ENCODE measurements at regions not wholly inside any gene's neighbourhood (a gene's known extent, or its start where the extent isn't known, plus 50 kb on each side); places are given as distances from the start of the nearest gene placed in this dataset.

DNA sequence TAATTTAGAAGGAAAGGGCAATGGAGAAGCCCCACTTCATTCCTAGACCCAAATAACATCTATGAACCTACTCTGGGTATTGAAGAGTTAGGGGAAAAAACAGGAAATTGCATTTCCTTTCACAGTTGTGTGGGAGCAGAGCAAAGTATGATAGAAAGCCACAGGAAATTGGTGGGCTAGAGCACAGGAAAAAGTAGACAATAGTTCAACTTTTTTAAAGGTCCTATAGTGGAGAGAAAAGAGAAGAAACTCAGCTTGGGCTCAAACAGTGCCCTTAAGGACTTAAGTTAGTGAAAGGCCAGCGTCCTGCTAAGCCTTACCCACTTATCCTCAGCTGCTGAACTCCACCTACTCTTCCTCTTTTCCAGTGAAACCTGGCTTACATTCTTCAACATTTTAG lies 258.1 kb downstream of the DPY19L2 start:
- TF ChIP-seq, protein P1, sequence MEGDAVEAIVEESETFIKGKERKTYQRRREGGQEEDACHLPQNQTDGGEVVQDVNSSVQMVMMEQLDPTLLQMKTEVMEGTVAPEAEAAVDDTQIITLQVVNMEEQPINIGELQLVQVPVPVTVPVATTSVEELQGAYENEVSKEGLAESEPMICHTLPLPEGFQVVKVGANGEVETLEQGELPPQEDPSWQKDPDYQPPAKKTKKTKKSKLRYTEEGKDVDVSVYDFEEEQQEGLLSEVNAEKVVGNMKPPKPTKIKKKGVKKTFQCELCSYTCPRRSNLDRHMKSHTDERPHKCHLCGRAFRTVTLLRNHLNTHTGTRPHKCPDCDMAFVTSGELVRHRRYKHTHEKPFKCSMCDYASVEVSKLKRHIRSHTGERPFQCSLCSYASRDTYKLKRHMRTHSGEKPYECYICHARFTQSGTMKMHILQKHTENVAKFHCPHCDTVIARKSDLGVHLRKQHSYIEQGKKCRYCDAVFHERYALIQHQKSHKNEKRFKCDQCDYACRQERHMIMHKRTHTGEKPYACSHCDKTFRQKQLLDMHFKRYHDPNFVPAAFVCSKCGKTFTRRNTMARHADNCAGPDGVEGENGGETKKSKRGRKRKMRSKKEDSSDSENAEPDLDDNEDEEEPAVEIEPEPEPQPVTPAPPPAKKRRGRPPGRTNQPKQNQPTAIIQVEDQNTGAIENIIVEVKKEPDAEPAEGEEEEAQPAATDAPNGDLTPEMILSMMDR (conservative IDR thresholded peaks at IDR 0.05; ENCODE audit: low read depth, low read length), result no peak
- no peak for TF ChIP-seq EZH2 (IDR thresholded peaks at IDR 0.05; ENCODE audit: borderline replicate concordance, low read depth, low read length, poor library complexity, severe bottlenecking)
- H3K27ac ChIP-seq (ENCODE audit: low read depth, low read length, poor library complexity, severe bottlenecking), result peak overlapping the region; percentile 82
- H3K9me3 ChIP-seq (ENCODE audit: low read depth, low read length, poor library complexity, severe bottlenecking), result peaks cover 25% of the 10 kb centered on the region
- POLR2A ChIA-PET (ENCODE audit: low non-redundant PET), result no interaction called here
- H3K4me1 ChIP-seq (ENCODE audit: insufficient read depth, low read length, poor library complexity, severe bottlenecking), result peaks cover 39% of the 10 kb centered on the region
- H3K27me3 ChIP-seq (replicated peaks; ENCODE audit: insufficient read depth, low read depth, low read length, poor library complexity), result no peaks in the 10 kb centered on the region
- CTCF ChIA-PET, result interaction anchor here (0.6 to 1.2 kb wide), 2 partner anchors 10 to 615 kb away, joined by 4 to 6 read pairs; no protein-coding TSS in a partner anchor
- peak overlapping the region; percentile 2 for H3K4me3 ChIP-seq (ENCODE audit: low read depth, low read length, poor library complexity, severe bottlenecking)
- peak; percentile 93 for DNase-seq (ENCODE audit: low spot score)
- intact Hi-C loops (cut with micrococcal nuclease; ENCODE audit: unreplicated experiment), result loop anchor here (5.0 kb wide), 1 partner anchor 103 kb away; no protein-coding TSS in a partner anchor
- no TSS peak for BruUV-seq (replicated peaks)
- no peaks in the 10 kb centered on the region for H3K36me3 ChIP-seq (ENCODE audit: insufficient read depth, low read length, poor library complexity, severe bottlenecking)

DNA sequence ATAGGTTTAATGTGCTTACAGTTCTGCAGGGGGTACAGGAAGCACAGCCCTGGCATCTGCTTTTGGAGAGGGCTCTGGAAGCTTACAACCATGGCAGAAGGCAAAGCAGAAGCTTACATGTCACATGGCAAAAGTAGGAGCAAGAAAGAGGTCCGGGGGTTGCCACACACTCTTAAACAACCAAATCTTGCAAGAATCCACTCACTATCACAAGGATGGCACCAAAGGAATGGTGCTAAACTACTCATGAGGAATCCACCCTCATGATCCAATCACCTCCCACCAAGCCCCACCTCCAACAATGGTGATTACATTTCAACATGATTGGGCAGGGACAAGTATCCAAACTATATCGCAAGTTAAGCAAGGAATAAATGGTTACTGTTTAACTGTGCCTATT lies 255.8 kb upstream of the AVPR1A start:
- intact Hi-C loops (cut with micrococcal nuclease; ENCODE audit: unreplicated experiment), result no loop called here
- H3K4me3 ChIP-seq (ENCODE audit: low read depth, low read length, poor library complexity, severe bottlenecking), result no peak overlapping the region
- peaks cover 13% of the 10 kb centered on the region for H3K9me3 ChIP-seq (ENCODE audit: low read depth, low read length, poor library complexity, severe bottlenecking)
- TF ChIP-seq, protein P1 (conservative IDR thresholded peaks at IDR 0.05; ENCODE audit: low read depth, low read length), result no peak
- TF ChIP-seq EZH2 (IDR thresholded peaks at IDR 0.05; ENCODE audit: borderline replicate concordance, low read depth, low read length, poor library complexity, severe bottlenecking), result no peak
- H3K27me3 ChIP-seq (replicated peaks; ENCODE audit: insufficient read depth, low read depth, low read length, poor library complexity), result no peaks in the 10 kb centered on the region
- no TSS peak for BruUV-seq (replicated peaks)
- DNase-seq (ENCODE audit: low spot score), result no peak
- no peak overlapping the region for H3K27ac ChIP-seq (ENCODE audit: low read depth, low read length, poor library complexity, severe bottlenecking)
- ChIA-PET CTCF (no interaction called here), POLR2A (ENCODE audit: low non-redundant PET) (no interaction called here)
- H3K4me1 ChIP-seq (ENCODE audit: insufficient read depth, low read length, poor library complexity, severe bottlenecking), result peaks cover 60% of the 10 kb centered on the region
- no peaks in the 10 kb centered on the region for H3K36me3 ChIP-seq (ENCODE audit: insufficient read depth, low read length, poor library complexity, severe bottlenecking)

DNA sequence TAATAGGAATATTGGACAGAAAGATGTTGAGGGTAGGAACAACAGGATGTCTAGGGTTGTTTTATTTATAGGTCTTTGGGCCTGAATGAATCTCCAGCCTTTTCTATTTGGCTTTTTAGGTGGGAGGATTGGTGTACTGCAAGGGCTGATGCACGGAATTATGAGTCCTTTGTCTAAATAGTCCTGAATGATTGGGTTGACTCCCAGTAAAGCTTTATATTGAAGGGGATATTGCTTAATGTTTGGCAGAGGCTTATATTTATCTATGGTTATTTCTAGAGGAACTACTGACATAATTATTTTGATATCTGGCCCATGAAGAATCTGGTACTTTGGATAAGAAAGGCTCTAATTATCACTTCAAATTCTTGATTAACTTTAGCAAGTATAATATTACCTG lies 253.6 kb upstream of the AVPR1A start:
- BruUV-seq (replicated peaks), result no TSS peak
- ChIA-PET POLR2A (ENCODE audit: low non-redundant PET) (no interaction called here), CTCF (no interaction called here)
- H3K36me3 ChIP-seq (ENCODE audit: insufficient read depth, low read length, poor library complexity, severe bottlenecking), result no peaks in the 10 kb centered on the region
- peaks cover 13% of the 10 kb centered on the region for H3K9me3 ChIP-seq (ENCODE audit: low read depth, low read length, poor library complexity, severe bottlenecking)
- H3K27ac ChIP-seq (ENCODE audit: low read depth, low read length, poor library complexity, severe bottlenecking), result no peak overlapping the region
- intact Hi-C loops (cut with micrococcal nuclease; ENCODE audit: unreplicated experiment), result no loop called here
- TF ChIP-seq, protein P1 (conservative IDR thresholded peaks at IDR 0.05; ENCODE audit: low read depth, low read length), result no peak
- no peak for TF ChIP-seq EZH2 (IDR thresholded peaks at IDR 0.05; ENCODE audit: borderline replicate concordance, low read depth, low read length, poor library complexity, severe bottlenecking)
- peaks cover 38% of the 10 kb centered on the region for H3K4me1 ChIP-seq (ENCODE audit: insufficient read depth, low read length, poor library complexity, severe bottlenecking)
- no peak for DNase-seq (ENCODE audit: low spot score)
- H3K4me3 ChIP-seq (ENCODE audit: low read depth, low read length, poor library complexity, severe bottlenecking), result no peak overlapping the region
- no peaks in the 10 kb centered on the region for H3K27me3 ChIP-seq (replicated peaks; ENCODE audit: insufficient read depth, low read depth, low read length, poor library complexity)

All from A673 (cell line).